ENCODE measurements at regions not wholly inside any gene's neighbourhood (a gene's known extent, or its start where the extent isn't known, plus 50 kb on each side); places are given as distances from the start of the nearest gene placed in this dataset.
"Not testable (repeated sequence)": the region's sequence is repeated elsewhere in the genome, so short reads cannot be mapped to it uniquely, and the experiment has no call there.

DNA sequence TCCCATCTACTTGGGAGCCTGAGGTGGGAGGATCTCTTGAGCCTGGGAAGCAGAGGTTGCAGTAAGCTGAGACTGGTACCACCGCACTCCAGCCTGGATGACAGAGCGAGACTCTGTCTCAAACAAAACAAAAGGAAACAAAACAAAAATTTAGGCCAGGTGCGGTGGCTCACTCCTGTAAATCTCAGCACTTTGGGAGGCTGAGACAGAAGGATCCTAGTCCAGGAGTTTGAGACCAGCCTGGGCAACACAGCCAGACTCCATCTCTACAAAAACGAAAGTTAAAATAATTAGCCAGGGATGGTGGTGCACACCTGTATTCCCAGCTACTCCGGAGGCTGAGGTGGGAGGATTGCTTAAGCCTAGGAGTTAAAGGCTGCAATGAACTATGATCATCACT, 183.2 kb upstream of the ZNF217 start:
- no peak for DNase-seq (ENCODE audit: low read depth in 4 of 4, low spot score in 1 of 4)

DNA sequence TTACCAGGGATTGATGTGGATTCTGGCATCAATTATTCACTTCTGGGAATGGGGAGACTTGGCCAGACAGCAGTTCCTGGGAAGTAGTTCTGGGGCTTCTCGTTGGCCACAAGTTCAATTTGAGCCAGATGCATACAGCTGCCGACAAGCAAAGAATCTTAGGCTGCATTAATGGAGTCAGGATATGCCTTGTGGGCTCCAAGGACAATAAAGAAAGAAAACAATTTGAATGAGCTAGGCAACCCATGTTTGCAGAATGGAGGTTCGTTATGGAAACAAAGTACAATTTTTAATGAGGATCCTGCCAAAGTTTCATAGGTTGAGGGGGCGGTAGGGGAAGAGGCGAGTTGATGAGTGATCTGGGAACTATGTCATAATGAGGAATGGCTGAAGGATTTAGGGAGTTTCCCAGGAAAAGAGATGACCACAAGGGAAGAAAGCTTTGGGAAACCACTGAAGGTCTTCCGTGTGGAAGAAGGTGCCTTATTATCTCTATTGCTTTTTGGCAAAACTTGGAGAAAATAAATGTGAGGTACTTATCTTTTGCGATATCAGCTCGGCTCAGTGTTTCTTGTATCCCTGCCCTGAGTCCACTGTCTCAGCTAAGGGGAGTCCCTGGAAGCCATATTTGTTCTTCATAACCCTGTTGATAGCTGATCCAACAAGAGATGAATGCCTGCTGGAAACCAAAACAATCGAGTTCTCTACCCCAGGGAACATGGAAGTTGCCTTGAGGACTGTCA, 181.0 kb upstream of the ZNF217 start:
- no peak for DNase-seq (ENCODE audit: low read depth in 4 of 4, low spot score in 1 of 4)

- no peak for DNase-seq (ENCODE audit: low read depth in 4 of 4, low spot score in 1 of 4)
These were observed 180.3 kb upstream of the ZNF217 start for GRCh38 chr20:53773792-53774401.

- not testable (repeated sequence) for DNase-seq (ENCODE audit: low read depth in 4 of 4, low spot score in 1 of 4)
These were observed 179.6 kb upstream of the ZNF217 start for GRCh38 chr20:53773066-53773791.

DNA sequence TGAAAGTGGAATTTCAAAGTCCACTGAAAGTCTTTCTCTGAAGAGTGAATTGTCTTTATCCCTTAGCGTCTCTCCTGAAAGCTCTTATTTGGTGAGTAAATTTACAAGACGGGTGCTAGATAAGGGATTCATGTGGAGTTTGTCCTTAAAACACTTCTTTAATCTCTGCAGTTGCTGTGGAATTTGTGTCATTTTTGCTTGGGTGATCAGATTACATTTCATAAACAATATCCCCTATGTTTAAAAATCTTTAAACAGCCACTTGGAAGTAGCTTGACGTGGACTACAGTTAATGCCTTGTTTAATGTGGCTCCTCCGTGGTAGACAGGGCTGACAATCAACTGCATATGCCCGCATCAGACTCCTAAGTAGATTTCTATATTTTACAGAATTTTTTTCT, 175.4 kb upstream of the ZNF217 start:
- DNase-seq (ENCODE audit: low read depth in 4 of 4, low spot score in 1 of 4), result no peak

- DNase-seq (ENCODE audit: low read depth in 4 of 4, low spot score in 1 of 4), result no peak
These were observed 174.7 kb upstream of the ZNF217 start for GRCh38 chr20:53768329-53768728.

DNA sequence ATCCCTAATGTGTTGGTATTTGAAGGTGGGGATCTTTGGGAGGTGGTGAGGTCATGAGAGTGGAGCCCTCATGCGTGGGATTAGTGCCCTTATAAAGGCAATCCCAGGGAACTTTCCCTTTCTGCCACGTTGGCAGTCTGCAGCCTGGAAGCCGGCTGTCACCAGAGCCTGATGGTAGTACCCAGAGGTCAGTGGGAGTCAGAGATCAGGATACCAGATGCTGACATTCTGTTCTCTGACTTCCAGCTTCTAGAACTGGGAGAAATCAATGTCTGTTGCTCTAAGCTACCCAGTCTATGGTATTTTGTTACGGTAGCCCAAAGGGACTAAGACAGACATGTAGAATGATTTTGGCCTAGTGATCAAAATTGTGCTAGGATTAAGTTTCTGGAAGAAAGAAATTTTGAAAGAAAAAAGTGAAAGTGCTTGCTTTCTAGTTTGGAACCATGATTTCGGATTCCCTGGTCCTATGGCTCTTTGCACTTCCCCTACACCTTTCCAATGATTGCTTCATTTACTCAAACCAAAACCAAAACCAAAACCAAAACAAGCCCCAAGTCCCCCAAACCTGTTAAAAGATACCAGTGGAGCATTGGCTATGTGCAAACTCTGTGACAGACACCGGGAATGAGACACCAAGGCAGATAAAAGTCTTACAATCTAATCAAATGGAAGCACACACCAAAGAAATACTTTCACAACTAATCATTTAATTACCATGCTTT, 173.7 kb upstream of the ZNF217 start:
- DNase-seq (ENCODE audit: low read depth in 4 of 4, low spot score in 1 of 4), result no peak

DNA sequence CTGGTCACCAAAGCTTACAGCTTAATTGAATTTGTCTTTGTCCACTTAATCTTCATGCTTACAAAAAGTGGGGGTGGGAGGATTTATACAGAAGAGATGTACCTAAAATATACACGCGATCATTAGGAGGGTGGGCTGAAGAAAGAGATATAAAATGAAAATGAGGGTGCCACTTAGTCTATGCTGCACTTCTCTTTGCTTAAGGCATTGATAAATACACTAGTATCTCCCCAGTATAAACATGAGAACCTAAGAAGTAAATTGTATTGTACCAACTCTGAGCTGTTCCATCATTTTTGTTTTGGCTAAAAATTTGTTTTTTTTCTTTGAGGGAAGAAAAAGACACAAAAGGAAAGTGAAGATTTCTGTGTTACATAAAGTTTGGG, 170.8 kb upstream of the ZNF217 start:
- no peak for DNase-seq (ENCODE audit: low read depth in 4 of 4, low spot score in 1 of 4)

GRCh38 chr20:53763707-53764414, 170.2 kb upstream of the ZNF217 start:
- DNase-seq (ENCODE audit: low read depth in 4 of 4, low spot score in 1 of 4), result no peak

DNA sequence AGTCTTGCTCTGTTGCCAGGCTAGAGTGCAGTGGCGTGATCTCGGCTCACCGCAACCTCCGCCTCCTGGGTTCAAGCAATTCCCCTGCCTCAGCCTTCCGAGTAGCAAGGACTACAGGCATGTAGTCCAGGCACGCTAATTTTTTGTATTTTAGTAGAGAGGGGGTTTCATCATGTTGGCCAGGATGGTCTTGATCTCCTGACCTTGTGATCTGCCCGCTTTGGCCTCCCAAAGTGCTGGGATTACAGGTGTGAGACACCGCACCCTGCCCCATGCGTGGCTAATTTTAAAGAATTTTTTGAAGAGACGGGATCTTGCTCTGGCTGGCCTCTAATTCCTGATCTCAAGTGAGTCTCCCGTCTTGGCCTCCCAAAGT, 168.8 kb upstream of the ZNF217 start:
- DNase-seq (ENCODE audit: low read depth in 4 of 4, low spot score in 1 of 4), result not testable (repeated sequence)

DNA sequence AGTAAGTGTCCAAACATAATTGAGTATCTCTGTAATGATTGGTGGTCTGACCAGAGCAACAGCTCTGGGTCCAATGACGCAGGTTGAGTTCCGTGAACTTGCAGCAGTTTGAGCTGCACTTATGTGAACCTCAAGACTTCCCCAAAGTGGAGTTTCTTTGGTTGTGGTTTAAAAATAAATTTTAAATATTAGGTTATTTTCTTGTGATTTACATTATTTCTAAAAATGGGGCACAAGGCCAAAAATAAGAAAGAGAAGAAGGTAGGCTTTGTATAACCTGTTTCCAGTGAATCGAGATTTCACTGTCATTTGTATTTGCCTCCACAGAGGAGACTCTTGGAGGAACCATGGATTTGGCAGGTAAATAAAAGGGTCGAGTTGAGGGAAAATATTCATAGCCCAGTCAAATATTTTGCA, 166.4 kb upstream of the ZNF217 start:
- no peak for DNase-seq (ENCODE audit: low read depth in 4 of 4, low spot score in 1 of 4)

DNA sequence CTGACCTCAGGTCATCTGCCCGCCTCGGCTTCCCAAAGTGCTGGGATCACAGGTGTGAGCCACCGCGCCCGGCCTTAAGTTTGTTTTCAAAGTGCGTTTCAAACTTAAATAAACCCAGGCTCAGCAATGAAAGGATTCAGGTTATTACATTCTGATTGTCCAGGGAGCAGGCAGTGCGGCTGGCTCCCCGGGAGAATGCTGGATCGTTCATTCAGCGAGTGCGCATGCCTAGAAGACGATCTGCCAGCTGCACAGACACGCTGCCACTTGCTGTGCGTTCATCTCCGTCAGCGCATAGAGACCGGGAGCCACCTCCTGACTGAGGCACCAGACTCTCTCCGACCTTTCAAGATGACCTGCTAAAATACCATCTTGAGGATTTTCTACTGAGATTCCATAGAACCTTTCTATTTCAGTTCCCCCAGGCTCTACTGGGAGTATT, 163.9 kb upstream of the ZNF217 start:
- DNase-seq (ENCODE audit: low read depth in 4 of 4, low spot score in 1 of 4), result no peak

DNA sequence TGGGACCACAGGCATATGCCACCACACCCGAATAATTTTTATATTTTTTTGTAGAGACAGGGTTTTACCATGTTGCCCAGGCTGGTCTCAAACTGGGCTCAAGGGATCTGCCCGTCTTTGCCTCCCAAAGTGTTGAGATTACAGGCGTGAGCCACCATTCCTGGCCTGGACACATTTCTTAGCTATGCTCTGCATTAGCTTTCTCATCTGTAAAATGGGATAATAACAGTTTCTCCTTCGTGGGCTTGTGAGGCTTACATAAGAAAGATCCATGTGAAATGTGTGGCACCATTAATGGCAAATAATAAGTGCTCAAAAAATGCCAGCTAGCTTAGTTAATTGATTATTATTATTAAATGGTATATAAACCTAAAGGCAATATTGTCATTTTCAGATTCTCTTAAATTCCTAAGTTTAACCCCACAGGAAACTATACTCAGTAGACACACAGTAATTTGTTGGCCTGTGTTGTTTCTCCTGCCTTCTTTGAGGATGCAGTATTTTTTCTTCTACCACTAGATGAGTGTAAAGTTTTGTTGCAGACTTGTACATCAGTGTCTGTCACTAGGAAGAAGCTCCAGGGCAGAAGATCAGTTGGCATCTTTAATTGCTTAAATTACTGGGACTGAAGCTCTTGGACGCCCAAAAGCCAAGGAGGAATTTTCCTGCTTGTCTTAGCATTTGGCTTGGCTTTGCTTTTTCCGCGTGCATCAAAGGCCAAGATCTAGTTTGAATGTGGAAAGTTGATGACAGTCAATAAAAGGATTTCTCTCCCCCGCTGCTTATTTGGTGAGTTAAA, 162.3 kb upstream of the ZNF217 start:
- no peak for DNase-seq (ENCODE audit: low read depth in 4 of 4, low spot score in 1 of 4)

DNA sequence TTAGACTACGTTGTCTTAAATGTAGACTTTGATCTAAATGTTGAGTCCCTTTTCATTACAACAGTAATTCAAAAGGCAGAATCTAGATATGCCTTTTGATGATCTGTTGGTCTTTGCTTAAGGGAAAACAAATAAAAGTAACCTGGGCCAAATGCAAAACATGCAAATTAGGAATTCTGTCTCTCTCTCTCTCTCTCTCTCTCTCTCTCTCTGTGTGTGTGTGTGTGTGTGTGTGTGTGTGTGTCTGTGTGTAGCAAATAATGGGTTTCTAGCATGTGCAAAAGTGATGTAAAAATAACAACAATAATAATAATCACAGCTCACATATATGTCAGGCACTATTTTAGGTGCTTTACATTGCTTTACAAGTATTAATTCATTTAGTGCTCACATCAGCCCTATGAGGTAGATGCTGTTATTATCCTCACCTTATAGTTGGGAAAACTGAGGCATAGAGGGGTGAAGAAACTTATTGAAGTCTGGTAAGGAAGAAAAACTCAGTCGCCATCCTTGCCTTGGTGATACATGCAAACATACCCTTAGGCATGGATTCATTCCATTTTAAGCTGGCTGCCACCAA, 160.3 kb upstream of the ZNF217 start:
- DNase-seq (ENCODE audit: low read depth in 4 of 4, low spot score in 1 of 4), result no peak

- no peak for DNase-seq (ENCODE audit: low read depth in 4 of 4, low spot score in 1 of 4)
These were observed 159.6 kb upstream of the ZNF217 start for GRCh38 chr20:53752971-53753879.

GRCh38 chr20:53752583-53752970, 158.9 kb upstream of the ZNF217 start:
- no peak for DNase-seq (ENCODE audit: low read depth in 4 of 4, low spot score in 1 of 4)

DNA sequence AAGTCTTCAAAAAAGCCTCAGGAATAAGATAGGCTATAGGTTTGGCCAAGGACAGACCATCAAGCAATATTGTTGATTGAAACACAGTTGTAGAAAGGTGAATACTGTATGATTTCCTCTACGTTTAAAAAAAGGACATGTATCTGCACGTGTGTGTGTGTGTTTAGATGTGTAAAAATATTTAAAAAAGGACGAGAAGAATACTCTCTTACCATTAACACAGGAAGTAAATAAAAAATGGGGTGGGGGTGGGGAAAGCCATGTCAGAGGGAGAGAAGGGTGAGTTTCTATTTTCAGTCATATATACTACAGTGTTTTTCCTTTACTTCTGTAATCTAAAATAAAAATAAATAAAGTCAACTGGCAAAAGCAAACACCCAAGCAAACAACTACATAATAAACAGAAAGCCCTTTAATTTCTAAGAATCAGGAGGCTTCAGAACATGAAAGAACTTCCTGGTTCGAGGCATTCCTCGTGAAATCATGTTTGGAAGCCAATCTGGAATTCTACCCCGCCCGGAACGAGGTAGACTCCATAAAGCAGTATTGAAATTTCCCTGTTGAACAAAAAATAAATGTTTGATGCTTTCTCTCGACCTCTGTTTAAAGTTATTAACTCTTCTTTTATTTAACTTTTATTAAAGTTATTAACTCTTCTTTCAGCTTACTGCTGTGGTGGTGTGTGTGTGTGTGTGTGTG, 158.1 kb upstream of the ZNF217 start:
- DNase-seq (ENCODE audit: low read depth in 4 of 4, low spot score in 1 of 4), result no peak

Data from stimulated activated CD4-positive, alpha-beta T cell treated with anti-CD3 and anti-CD28 coated beads, Interleukin-1b, Interleukin-23, amount 100 ng/mL, for 24 hours (primary cell).